ENCODE measurements at regions not wholly inside any gene's neighbourhood (a gene's known extent, or its start where the extent isn't known, plus 50 kb on each side); places are given as distances from the start of the nearest gene placed in this dataset.
A peak's percentile ranks its signal among the peaks of the same experiment; 100 is the strongest.

DNA sequence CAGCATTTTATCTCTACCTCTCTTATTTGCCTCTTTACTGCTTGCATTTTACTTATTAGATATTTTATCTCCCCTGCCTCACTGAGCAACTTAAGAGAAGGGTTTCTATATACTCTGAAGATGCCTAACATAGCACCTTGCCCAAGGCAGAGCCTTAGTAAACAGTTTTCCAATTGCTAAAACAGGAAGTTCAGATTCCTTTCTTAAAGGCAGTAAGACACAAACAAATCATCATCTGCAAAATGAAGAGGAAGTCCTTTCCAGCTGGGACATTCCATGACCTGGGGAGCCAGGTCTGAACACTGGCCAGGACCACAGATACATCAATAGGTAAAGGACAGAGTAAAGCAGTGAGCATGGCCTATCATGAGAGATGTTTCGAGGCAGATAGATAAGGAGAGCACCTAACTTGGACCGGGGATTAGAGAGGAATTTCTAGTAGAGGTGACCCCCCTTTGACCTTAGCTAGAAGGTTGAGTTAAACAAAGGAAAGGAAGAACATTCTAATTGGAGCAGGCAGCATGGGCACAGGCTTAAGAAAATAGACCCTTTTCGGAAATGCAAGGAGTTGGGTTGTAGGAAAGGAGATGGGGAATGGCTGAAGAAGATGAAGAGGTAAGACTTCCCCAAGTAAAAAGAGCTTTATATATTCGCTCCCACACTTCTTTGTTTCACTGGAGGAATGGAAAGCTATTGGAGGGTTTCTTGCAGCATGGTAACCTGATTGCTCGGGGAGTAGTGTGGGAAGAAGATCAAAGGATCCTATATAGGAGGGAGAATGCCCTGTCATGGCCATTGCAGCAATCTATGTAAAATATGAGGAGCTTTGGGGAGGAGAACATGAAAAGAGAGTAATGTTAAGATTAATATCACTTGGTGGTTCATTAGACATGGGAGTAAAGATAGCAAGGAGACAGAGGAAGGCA is 94.8 kb downstream of the PHLDA1 start:
- no peak overlapping the region for H3K4me3 ChIP-seq (ENCODE audit: low read depth, low read length)
- TF ChIP-seq, protein P1, sequence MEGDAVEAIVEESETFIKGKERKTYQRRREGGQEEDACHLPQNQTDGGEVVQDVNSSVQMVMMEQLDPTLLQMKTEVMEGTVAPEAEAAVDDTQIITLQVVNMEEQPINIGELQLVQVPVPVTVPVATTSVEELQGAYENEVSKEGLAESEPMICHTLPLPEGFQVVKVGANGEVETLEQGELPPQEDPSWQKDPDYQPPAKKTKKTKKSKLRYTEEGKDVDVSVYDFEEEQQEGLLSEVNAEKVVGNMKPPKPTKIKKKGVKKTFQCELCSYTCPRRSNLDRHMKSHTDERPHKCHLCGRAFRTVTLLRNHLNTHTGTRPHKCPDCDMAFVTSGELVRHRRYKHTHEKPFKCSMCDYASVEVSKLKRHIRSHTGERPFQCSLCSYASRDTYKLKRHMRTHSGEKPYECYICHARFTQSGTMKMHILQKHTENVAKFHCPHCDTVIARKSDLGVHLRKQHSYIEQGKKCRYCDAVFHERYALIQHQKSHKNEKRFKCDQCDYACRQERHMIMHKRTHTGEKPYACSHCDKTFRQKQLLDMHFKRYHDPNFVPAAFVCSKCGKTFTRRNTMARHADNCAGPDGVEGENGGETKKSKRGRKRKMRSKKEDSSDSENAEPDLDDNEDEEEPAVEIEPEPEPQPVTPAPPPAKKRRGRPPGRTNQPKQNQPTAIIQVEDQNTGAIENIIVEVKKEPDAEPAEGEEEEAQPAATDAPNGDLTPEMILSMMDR (IDR thresholded peaks at IDR 0.05; ENCODE audit: low read depth, low read length, missing control alignments): no peak
- in situ Hi-C loops (cut with HindIII; ENCODE audit: low sequenced_read_pairs): no loop called here
- DNase-seq (ENCODE audit: low read depth): no peak

DNA sequence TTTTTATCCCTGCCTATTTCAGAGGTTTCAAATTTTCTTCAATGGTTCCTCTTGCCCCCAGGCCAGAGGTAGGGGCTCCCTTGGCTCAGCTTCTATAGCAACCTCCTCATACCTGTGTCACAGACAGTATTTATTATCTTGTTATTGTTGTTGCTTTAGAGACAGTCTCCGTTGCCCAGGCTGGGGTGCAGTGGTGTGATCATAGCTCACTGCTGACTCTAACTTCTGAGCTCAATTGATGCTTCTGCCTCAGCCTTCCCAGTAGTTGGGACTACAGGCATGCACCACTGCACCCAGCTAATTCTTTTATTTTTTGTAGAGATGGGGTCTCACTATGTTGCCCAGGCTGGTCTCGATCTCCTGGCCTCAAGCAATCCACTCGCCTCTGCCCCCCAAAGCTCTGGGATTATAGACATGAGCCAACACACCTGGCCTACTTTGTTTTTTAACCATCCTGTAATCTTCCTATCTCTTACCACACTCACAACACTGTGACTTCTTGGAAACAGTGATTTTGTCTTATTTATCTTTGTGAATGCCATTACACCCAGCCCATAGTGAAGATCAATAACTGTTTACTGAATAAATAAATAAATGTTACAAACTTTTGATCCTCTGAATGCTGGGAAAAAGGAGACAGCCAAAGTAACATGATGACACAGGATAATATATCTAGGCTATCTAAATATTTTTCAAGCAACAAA is 95.9 kb downstream of the PHLDA1 start:
- TF ChIP-seq, protein P1 (IDR thresholded peaks at IDR 0.05; ENCODE audit: low read depth, low read length, missing control alignments): no peak
- no peak for DNase-seq (ENCODE audit: low read depth)
- H3K4me3 ChIP-seq (ENCODE audit: low read depth, low read length): no peak overlapping the region
- in situ Hi-C loops (cut with HindIII; ENCODE audit: low sequenced_read_pairs): no loop called here

DNA sequence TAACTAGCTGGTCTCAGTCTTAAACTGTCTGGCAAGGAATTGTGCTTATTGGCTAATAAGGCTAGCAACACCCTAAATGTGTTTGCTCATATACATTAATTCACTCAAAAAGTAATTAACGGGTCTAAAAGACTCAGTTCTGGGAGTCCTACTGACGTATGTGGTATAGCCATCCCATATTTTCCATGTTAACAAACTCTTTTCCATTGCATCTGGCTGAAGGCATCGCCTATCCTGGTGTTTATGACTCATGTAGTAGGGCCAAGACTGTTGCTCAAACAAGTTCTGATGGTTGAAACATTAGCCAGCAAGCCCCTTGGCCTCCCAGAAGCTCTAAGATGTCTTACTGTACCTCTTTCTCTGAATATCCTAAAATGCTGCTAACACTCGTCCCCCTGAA is 98.5 kb downstream of the PHLDA1 start:
- TF ChIP-seq, protein P1 (IDR thresholded peaks at IDR 0.05; ENCODE audit: low read depth, low read length, missing control alignments): no peak
- DNase-seq (ENCODE audit: low read depth): peak; percentile 22
- H3K4me3 ChIP-seq (ENCODE audit: low read depth, low read length): no peak overlapping the region
- in situ Hi-C loops (cut with HindIII; ENCODE audit: low sequenced_read_pairs): no loop called here

DNA sequence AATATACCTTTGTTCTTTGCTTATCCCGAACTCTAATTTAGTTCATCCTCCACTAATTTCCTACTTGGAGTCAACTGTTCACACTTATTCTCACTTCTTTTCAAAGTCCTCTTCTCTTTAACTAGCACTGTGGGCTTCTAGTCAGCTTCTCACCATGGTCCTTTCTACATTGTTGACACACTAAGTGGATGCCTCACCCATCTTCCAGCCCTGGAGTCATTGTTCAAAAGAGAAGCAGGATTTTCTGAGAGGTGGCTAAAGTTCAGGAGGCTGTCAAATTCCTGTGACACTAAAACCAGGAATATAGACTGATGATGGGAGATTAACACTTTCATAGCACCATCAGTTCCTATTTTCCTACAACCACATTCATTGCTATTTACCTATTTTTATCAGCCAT is 99.3 kb downstream of the PHLDA1 start:
- DNase-seq (ENCODE audit: low read depth): no peak
- in situ Hi-C loops (cut with HindIII; ENCODE audit: low sequenced_read_pairs): no loop called here

DNA sequence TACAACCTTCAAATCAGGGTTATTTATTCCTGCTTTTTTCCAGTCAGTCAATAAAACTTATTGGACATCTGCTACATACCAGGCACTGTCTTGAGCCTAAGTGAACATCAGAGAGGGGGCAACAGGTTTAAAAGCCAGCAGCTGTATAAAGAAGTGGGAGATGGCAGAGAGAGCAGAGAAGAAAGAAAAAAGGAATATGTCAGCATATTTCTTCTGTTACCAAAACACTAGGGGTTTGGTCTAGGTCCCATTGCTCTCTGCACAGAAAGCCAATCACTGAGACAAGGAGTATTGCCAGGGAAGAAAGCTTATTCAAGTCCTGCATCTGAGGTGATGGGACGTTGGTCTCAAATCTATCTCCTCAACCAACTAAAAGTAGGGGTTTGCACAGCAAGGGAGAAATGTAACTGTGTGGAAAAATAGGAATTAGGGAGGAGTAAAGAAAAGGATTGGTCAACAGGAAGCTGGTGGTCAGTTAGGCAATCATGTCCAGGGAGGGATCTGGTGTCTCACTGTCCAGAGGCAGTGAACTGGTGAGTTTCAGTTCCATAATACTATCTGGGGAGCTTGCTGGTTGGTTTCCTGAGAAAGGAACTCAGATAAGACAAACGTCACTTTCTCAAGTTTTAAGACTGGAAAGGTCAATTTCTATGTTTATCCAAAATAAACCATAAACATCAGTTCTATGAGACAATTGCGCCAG is 107.5 kb downstream of the PHLDA1 start:
- no peak overlapping the region for H3K4me3 ChIP-seq (ENCODE audit: low read depth, low read length)
- TF ChIP-seq, protein P1 (IDR thresholded peaks at IDR 0.05; ENCODE audit: low read depth, low read length, missing control alignments): no peak
- in situ Hi-C loops (cut with HindIII; ENCODE audit: low sequenced_read_pairs): loop anchor here (5.0 kb wide), 1 partner anchor 42 kb away; no protein-coding TSS in a partner anchor
- DNase-seq (ENCODE audit: low read depth): no peak

More for the DNA sequence above, 99.3 kb downstream of the PHLDA1 start:
- TF ChIP-seq, protein P1 (IDR thresholded peaks at IDR 0.05; ENCODE audit: low read depth, low read length, missing control alignments): no peak
- H3K4me3 ChIP-seq (ENCODE audit: low read depth, low read length): no peak overlapping the region

All from astrocyte of the cerebellum (primary cell).